ENCODE measurements at regions not wholly inside any gene's neighbourhood (a gene's known extent, or its start where the extent isn't known, plus 50 kb on each side); places are given as distances from the start of the nearest gene placed in this dataset.

GRCh38 chr7:52269669-52270068 is 765.8 kb upstream of the POM121L12 start:
- Histone ChIP-seq H3K4me2 (ENCODE audit: low read depth, low read length) (no peak overlapping the region), H3K36me3 (ENCODE audit: control insufficient read depth, insufficient read depth, low read length) (no peaks in the 10 kb centered on the region), H3K79me1 (ENCODE audit: low read depth in 1 of 2, low read length in 2 of 2) (no peaks in the 10 kb centered on the region), H3K18ac (ENCODE audit: low read depth, low read length) (no peak overlapping the region), H2BK20ac (ENCODE audit: low read depth, low read length) (no peak overlapping the region), H3K9ac (ENCODE audit: low read depth, low read length) (no peak overlapping the region), H3K4ac (ENCODE audit: low read depth, low read length) (no peak overlapping the region), H4K5ac (ENCODE audit: low read depth, low read length) (no peak overlapping the region), H2AK5ac (ENCODE audit: low read depth, low read length) (no peak overlapping the region), H3K56ac (ENCODE audit: extremely low read depth, insufficient read depth, low read length) (no peak overlapping the region), H4K20me1 (ENCODE audit: insufficient read depth, low read length) (no peaks in the 10 kb centered on the region), H4K8ac (ENCODE audit: low read depth in 2 of 2, low read length in 2 of 2) (no peak overlapping the region), H4K91ac (ENCODE audit: insufficient read depth, low read depth, low read length) (no peak overlapping the region), H2BK5ac (ENCODE audit: low read depth, low read length, poor library complexity, severe bottlenecking) (no peak overlapping the region), H3K4me1 (ENCODE audit: control insufficient read depth, insufficient read depth, low read length) (no peaks in the 10 kb centered on the region), H3K9me3 (ENCODE audit: control insufficient read depth, insufficient read depth, low read length) (peaks cover 16% of the 10 kb centered on the region), H3K9me1 (ENCODE audit: insufficient read depth, low read length) (no peaks in the 10 kb centered on the region), H3K23ac (ENCODE audit: low read depth, low read length) (no peak overlapping the region), H3K4me3 (ENCODE audit: insufficient read depth, low read depth, low read length) (no peak overlapping the region), H2AK9ac (replicated peaks; ENCODE audit: low read depth, low read length, poor library complexity) (no peak overlapping the region), H2AFZ (replicated peaks; ENCODE audit: low read length, poor library complexity) (no peak overlapping the region), H3K14ac (replicated peaks; ENCODE audit: low read depth, low read length) (no peak overlapping the region), H2BK120ac (ENCODE audit: low read depth, low read length) (no peak overlapping the region), H2BK15ac (ENCODE audit: low read depth, low read length) (no peak overlapping the region), H3K27me3 (ENCODE audit: control insufficient read depth, insufficient read depth, low read length) (no peaks in the 10 kb centered on the region), H3K27ac (ENCODE audit: insufficient read depth, low read length) (no peak overlapping the region)
- POLR2A ChIA-PET (ENCODE audit: unreplicated experiment), result no interaction called here
- CTCF ChIA-PET, result no interaction called here
- BruUV-seq (replicated peaks), result no TSS peak
- dilution Hi-C loops (cut with HindIII; ENCODE audit: low sequenced_read_pairs, unreplicated experiment), result no loop called here
- DNase-seq, result no peak
- in situ Hi-C loops (cut with MboI; ENCODE audit: low sequenced_read_pairs), result no loop called here
- no peak for ATAC-seq (ENCODE audit: low read depth)
- no peak for TF ChIP-seq MXI1 (IDR thresholded peaks at IDR 0.05; ENCODE audit: borderline replicate concordance, low read depth, low read length)
- no peak for TF ChIP-seq MAFK (IDR thresholded peaks at IDR 0.05; ENCODE audit: low read depth, low read length)
- no peak for TF ChIP-seq BHLHE40 (IDR thresholded peaks at IDR 0.05; ENCODE audit: low read depth, low read length)
- no peak for TF ChIP-seq USF2 (IDR thresholded peaks at IDR 0.05; ENCODE audit: low read depth, low read length)
- TF ChIP-seq FOS (IDR thresholded peaks at IDR 0.05; ENCODE audit: low read depth, low read length), result no peak
- no CpG with 5 or more reads among the region's 2 CpGs for WGBS, 2 experiments (ENCODE audit: extremely low coverage in 2 of 2, insufficient read length in 1 of 2)
- intact Hi-C loops (cut with micrococcal nuclease), result no loop called here
